ENCODE measurements at regions not wholly inside any gene's neighbourhood (a gene's known extent, or its start where the extent isn't known, plus 50 kb on each side); places are given as distances from the start of the nearest gene placed in this dataset.

DNA sequence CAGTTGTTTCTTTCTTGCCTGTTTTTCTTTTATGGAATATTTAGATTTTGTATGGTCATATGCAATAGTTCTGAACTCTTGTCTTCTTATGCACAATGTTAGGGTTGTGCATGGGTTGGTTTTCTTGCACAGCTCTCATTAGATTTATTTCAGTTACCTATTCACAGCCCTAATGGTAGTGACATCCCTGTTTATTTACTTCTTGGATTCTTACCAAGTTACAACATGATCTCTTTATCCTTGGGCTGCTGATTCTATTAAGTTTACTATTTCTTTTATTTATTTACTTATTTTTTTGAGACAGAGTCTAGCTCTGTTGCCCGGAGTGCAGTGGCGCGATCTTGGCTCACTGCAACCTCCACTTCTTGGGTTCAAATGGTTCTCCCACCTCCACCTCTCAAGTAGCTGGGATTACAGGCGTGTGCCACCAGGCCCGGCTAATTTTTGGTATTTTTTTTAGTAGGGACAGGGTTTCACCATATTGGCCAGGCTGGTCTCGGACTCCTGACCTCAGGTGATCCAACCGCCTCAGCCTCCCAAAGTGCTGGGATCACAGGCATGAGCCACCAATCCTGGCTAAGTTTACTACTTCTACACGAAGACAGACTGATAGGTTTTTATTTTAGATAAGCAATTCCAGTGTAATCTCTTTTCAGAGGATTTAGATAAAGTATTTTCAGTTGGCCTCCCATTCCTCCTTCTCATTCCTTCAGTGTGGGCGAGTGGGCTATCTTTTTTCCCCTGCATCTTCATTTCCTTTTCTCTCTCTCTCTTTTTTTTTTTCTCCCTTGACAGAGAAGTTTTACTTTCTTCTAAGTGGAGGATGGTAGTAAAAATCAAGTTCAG, 395.1 kb upstream of the RGS6 start:
- TF ChIP-seq, protein P1, sequence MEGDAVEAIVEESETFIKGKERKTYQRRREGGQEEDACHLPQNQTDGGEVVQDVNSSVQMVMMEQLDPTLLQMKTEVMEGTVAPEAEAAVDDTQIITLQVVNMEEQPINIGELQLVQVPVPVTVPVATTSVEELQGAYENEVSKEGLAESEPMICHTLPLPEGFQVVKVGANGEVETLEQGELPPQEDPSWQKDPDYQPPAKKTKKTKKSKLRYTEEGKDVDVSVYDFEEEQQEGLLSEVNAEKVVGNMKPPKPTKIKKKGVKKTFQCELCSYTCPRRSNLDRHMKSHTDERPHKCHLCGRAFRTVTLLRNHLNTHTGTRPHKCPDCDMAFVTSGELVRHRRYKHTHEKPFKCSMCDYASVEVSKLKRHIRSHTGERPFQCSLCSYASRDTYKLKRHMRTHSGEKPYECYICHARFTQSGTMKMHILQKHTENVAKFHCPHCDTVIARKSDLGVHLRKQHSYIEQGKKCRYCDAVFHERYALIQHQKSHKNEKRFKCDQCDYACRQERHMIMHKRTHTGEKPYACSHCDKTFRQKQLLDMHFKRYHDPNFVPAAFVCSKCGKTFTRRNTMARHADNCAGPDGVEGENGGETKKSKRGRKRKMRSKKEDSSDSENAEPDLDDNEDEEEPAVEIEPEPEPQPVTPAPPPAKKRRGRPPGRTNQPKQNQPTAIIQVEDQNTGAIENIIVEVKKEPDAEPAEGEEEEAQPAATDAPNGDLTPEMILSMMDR (IDR thresholded peaks at IDR 0.05; ENCODE audit: poor library complexity, severe bottlenecking), result no peak
- no peak for TF ChIP-seq RAD21 (conservative IDR thresholded peaks at IDR 0.05)
